WTC11 (cell line): ENCODE measurements at regions not wholly inside any gene's neighbourhood (a gene's known extent, or its start where the extent isn't known, plus 50 kb on each side); places are given as distances from the start of the nearest gene placed in this dataset.

ENCODE experiments used
- ATAC-seq: fragments of 200-7000 bp; cut with Tn5 transposase; 2 replicates; pipeline ENCODE4 v1.10.0; 2021; ENCODE audit warnings: mild to moderate bottlenecking, moderate library complexity
- CTCF ChIA-PET: fragments of 300-600 bp; sonication (Branson Sonifier 250); formaldehyde crosslinking; loops from one replicate; lab custom pipeline; 2021; ENCODE audit warnings: antibody characterized with exemption; lab: Charles Lee
- POLR2A ChIA-PET: fragments of 350-600 bp; sonication (Branson Sonifier 250); formaldehyde crosslinking; loops from one replicate; lab custom pipeline; 2021; ENCODE audit warnings: antibody characterized with exemption; lab: Charles Lee
- DNase-seq: peaks from one replicate; pipeline ENCODE4 v3.0.0; 2021; ENCODE audit warnings: low spot score
- H3K27ac Mint-ChIP-seq: 2 replicates; pipeline ENCODE4 v1.8.0; 2021; ENCODE audit warnings: mixed read lengths
- H3K27me3 Mint-ChIP-seq: 2 replicates; pipeline ENCODE4 v1.8.0; 2021; ENCODE audit warnings: low read depth, mild to moderate bottlenecking, moderate library complexity, mixed read lengths
- H3K36me3 Mint-ChIP-seq: 2 replicates; pipeline ENCODE4 v1.8.0; 2021; ENCODE audit warnings: mixed read lengths
- H3K4me1 Mint-ChIP-seq: 2 replicates; pipeline ENCODE4 v1.8.0; 2022; ENCODE audit warnings: mixed read lengths
- H3K4me3 Mint-ChIP-seq: 2 replicates; pipeline ENCODE4 v1.8.0; 2021; ENCODE audit warnings: mild to moderate bottlenecking, moderate library complexity, mixed read lengths
- H3K9me3 Mint-ChIP-seq: 2 replicates; pipeline ENCODE4 v1.8.0; 2021; ENCODE audit warnings: mixed read lengths
- CBFB ChIP-seq: sonication (generic); formaldehyde crosslinking; IDR thresholded peaks from 2 replicates; pipeline ENCODE4 v1.8.1; 2022; ENCODE audit warnings: mild to moderate bottlenecking, low read depth, missing genetic modification reagents
- ELF4 ChIP-seq: sonication (generic); formaldehyde crosslinking; IDR thresholded peaks from 2 replicates; pipeline ENCODE4 v1.8.1; 2022; ENCODE audit warnings: low read depth, mild to moderate bottlenecking, moderate library complexity, missing genetic modification reagents
- FOXJ3 ChIP-seq: sonication (generic); formaldehyde crosslinking; IDR thresholded peaks from 2 replicates; pipeline ENCODE4 v1.9.0; 2021; ENCODE audit warnings: missing genetic modification reagents, mild to moderate bottlenecking, borderline replicate concordance
- JUN ChIP-seq: sonication (generic); formaldehyde crosslinking; IDR thresholded peaks from 2 replicates; pipeline ENCODE4 v1.8.0; 2023; ENCODE audit warnings: mild to moderate bottlenecking, missing genetic modification reagents
- MYBL2 ChIP-seq: sonication (generic); formaldehyde crosslinking; IDR thresholded peaks from 2 replicates; pipeline ENCODE4 v1.8.1; 2023; ENCODE audit warnings: mild to moderate bottlenecking, moderate library complexity, missing genetic modification reagents
- NFATC4 ChIP-seq: fragments of 250-450 bp; sonication (Bioruptor Pico); IDR thresholded peaks from 2 replicates; pipeline ENCODE4 v1.9.0; 2021; ENCODE audit warnings: mild to moderate bottlenecking
- NFE2L1 ChIP-seq: sonication (generic); formaldehyde crosslinking; IDR thresholded peaks from 2 replicates; pipeline ENCODE4 v1.8.1; 2023; ENCODE audit warnings: missing genetic modification reagents
- NR2C2 ChIP-seq: sonication (generic); formaldehyde crosslinking; IDR thresholded peaks from 2 replicates; pipeline ENCODE4 v1.8.0; 2022; ENCODE audit warnings: mild to moderate bottlenecking, missing genetic modification reagents
- SOX15 ChIP-seq: fragments of 250-450 bp; sonication (Bioruptor Pico); IDR thresholded peaks from 2 replicates; pipeline ENCODE4 v1.9.0; 2021; ENCODE audit warnings: mild to moderate bottlenecking
- ZBTB21 ChIP-seq: sonication (generic); formaldehyde crosslinking; IDR thresholded peaks from 2 replicates; pipeline ENCODE4 v1.8.1; 2023; ENCODE audit warnings: mild to moderate bottlenecking, missing genetic modification reagents, borderline replicate concordance
- ZNF263 ChIP-seq: sonication (generic); formaldehyde crosslinking; IDR thresholded peaks from 2 replicates; pipeline ENCODE4 v1.8.1; 2022; ENCODE audit warnings: low read depth, mild to moderate bottlenecking, moderate library complexity, missing genetic modification reagents
- TF ChIP-seq, protein P1 (sequence below): sonication (generic); formaldehyde crosslinking; IDR thresholded peaks from 2 replicates; pipeline ENCODE4 v1.8.0; 2023; ENCODE audit warnings: missing genetic modification reagents, mild to moderate bottlenecking, borderline replicate concordance
- TF ChIP-seq, protein P2 (sequence below): sonication (generic); formaldehyde crosslinking; IDR thresholded peaks from 2 replicates; pipeline ENCODE4 v1.8.1; 2022; ENCODE audit warnings: low read depth, missing genetic modification reagents, borderline replicate concordance
- TF ChIP-seq, protein P3 (sequence below): sonication (generic); formaldehyde crosslinking; IDR thresholded peaks from 2 replicates; pipeline ENCODE4 v1.8.1; 2022; ENCODE audit warnings: mild to moderate bottlenecking, missing genetic modification reagents, moderate library complexity, borderline replicate concordance
- TF ChIP-seq, protein P4 (sequence below): fragments of 250-450 bp; sonication (Bioruptor Pico); IDR thresholded peaks from 2 replicates; pipeline ENCODE4 v1.9.0; 2021; ENCODE audit warnings: mild to moderate bottlenecking, borderline replicate concordance
- TF ChIP-seq, protein P5 (sequence below): fragments of 250-450 bp; sonication (Bioruptor Pico); IDR thresholded peaks from 2 replicates; pipeline ENCODE4 v1.8.0; 2021; ENCODE audit warnings: mild to moderate bottlenecking
- TF ChIP-seq, protein P6 (sequence below): sonication (generic); formaldehyde crosslinking; IDR thresholded peaks from 2 replicates; pipeline ENCODE4 v1.8.1; 2022; ENCODE audit warnings: low read depth, mild to moderate bottlenecking, moderate library complexity, missing genetic modification reagents, borderline replicate concordance
- TF ChIP-seq, protein P7 (sequence below): sonication (generic); formaldehyde crosslinking; IDR thresholded peaks from 2 replicates; pipeline ENCODE4 v1.8.1; 2023; ENCODE audit warnings: mild to moderate bottlenecking, missing genetic modification reagents, borderline replicate concordance
- TF ChIP-seq, protein P8 (sequence below): sonication (generic); formaldehyde crosslinking; IDR thresholded peaks from 2 replicates; pipeline ENCODE4 v1.8.1; 2023; ENCODE audit warnings: mild to moderate bottlenecking, missing genetic modification reagents, moderate library complexity

DNA sequence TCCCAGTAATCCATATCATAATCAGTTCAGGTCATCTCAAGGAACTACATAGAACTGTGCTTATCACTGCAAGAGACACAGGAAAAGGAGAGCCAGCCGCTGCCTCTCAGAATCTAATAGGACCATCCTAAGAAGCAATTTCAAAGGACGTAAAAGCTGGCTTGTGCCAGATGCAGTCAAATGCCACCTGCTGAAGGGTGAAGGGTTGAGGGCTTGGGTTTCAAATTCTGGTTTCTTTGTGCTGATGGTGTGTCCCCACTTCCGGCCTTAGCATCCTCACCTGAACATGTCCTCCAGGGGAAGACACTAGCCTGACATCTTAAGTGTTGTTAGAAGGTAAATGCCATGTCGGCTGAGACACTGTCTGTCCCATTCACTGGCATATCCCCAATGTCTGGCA, 477.1 kb upstream of the TSHZ3 start:
- H3K4me1 Mint-ChIP-seq: no peaks in the 10 kb centered on the region
- peaks cover 9% of the 10 kb centered on the region; the same call in 1 of the 2 replicates for H3K9me3 Mint-ChIP-seq
- POLR2A ChIA-PET: no interaction called here
- CTCF ChIA-PET: no interaction called here
- H3K27ac Mint-ChIP-seq: no peak overlapping the region
- no peaks in the 10 kb centered on the region; the same call in 1 of the 2 replicates for H3K27me3 Mint-ChIP-seq
- H3K4me3 Mint-ChIP-seq: no peak overlapping the region
- DNase-seq: no peak
- no peak for ATAC-seq
- no peaks in the 10 kb centered on the region for H3K36me3 Mint-ChIP-seq
- TF ChIP-seq, protein P1, sequence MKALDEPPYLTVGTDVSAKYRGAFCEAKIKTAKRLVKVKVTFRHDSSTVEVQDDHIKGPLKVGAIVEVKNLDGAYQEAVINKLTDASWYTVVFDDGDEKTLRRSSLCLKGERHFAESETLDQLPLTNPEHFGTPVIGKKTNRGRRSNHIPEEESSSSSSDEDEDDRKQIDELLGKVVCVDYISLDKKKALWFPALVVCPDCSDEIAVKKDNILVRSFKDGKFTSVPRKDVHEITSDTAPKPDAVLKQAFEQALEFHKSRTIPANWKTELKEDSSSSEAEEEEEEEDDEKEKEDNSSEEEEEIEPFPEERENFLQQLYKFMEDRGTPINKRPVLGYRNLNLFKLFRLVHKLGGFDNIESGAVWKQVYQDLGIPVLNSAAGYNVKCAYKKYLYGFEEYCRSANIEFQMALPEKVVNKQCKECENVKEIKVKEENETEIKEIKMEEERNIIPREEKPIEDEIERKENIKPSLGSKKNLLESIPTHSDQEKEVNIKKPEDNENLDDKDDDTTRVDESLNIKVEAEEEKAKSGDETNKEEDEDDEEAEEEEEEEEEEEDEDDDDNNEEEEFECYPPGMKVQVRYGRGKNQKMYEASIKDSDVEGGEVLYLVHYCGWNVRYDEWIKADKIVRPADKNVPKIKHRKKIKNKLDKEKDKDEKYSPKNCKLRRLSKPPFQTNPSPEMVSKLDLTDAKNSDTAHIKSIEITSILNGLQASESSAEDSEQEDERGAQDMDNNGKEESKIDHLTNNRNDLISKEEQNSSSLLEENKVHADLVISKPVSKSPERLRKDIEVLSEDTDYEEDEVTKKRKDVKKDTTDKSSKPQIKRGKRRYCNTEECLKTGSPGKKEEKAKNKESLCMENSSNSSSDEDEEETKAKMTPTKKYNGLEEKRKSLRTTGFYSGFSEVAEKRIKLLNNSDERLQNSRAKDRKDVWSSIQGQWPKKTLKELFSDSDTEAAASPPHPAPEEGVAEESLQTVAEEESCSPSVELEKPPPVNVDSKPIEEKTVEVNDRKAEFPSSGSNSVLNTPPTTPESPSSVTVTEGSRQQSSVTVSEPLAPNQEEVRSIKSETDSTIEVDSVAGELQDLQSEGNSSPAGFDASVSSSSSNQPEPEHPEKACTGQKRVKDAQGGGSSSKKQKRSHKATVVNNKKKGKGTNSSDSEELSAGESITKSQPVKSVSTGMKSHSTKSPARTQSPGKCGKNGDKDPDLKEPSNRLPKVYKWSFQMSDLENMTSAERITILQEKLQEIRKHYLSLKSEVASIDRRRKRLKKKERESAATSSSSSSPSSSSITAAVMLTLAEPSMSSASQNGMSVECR (CRISPR knock-in tag): no peak
- TF ChIP-seq NFE2L1 (CRISPR knock-in tag) (no peak), ELF4 (CRISPR knock-in tag) (no peak), JUN (CRISPR knock-in tag) (no peak), ZBTB21 (CRISPR knock-in tag) (no peak), CBFB (no peak), NR2C2 (CRISPR knock-in tag) (no peak), NFATC4 (CRISPR knock-in tag) (no peak), FOXJ3 (CRISPR knock-in tag) (no peak), MYBL2 (no peak), SOX15 (CRISPR knock-in tag) (no peak), ZNF263 (no peak)
- TF ChIP-seq, protein P2, sequence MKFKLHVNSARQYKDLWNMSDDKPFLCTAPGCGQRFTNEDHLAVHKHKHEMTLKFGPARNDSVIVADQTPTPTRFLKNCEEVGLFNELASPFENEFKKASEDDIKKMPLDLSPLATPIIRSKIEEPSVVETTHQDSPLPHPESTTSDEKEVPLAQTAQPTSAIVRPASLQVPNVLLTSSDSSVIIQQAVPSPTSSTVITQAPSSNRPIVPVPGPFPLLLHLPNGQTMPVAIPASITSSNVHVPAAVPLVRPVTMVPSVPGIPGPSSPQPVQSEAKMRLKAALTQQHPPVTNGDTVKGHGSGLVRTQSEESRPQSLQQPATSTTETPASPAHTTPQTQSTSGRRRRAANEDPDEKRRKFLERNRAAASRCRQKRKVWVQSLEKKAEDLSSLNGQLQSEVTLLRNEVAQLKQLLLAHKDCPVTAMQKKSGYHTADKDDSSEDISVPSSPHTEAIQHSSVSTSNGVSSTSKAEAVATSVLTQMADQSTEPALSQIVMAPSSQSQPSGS (CRISPR knock-in tag): no peak
- TF ChIP-seq, protein P3, sequence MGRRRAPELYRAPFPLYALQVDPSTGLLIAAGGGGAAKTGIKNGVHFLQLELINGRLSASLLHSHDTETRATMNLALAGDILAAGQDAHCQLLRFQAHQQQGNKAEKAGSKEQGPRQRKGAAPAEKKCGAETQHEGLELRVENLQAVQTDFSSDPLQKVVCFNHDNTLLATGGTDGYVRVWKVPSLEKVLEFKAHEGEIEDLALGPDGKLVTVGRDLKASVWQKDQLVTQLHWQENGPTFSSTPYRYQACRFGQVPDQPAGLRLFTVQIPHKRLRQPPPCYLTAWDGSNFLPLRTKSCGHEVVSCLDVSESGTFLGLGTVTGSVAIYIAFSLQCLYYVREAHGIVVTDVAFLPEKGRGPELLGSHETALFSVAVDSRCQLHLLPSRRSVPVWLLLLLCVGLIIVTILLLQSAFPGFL: no peak
- TF ChIP-seq, protein P4, sequence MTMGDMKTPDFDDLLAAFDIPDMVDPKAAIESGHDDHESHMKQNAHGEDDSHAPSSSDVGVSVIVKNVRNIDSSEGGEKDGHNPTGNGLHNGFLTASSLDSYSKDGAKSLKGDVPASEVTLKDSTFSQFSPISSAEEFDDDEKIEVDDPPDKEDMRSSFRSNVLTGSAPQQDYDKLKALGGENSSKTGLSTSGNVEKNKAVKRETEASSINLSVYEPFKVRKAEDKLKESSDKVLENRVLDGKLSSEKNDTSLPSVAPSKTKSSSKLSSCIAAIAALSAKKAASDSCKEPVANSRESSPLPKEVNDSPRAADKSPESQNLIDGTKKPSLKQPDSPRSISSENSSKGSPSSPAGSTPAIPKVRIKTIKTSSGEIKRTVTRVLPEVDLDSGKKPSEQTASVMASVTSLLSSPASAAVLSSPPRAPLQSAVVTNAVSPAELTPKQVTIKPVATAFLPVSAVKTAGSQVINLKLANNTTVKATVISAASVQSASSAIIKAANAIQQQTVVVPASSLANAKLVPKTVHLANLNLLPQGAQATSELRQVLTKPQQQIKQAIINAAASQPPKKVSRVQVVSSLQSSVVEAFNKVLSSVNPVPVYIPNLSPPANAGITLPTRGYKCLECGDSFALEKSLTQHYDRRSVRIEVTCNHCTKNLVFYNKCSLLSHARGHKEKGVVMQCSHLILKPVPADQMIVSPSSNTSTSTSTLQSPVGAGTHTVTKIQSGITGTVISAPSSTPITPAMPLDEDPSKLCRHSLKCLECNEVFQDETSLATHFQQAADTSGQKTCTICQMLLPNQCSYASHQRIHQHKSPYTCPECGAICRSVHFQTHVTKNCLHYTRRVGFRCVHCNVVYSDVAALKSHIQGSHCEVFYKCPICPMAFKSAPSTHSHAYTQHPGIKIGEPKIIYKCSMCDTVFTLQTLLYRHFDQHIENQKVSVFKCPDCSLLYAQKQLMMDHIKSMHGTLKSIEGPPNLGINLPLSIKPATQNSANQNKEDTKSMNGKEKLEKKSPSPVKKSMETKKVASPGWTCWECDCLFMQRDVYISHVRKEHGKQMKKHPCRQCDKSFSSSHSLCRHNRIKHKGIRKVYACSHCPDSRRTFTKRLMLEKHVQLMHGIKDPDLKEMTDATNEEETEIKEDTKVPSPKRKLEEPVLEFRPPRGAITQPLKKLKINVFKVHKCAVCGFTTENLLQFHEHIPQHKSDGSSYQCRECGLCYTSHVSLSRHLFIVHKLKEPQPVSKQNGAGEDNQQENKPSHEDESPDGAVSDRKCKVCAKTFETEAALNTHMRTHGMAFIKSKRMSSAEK (CRISPR knock-in tag): no peak
- TF ChIP-seq, protein P5, sequence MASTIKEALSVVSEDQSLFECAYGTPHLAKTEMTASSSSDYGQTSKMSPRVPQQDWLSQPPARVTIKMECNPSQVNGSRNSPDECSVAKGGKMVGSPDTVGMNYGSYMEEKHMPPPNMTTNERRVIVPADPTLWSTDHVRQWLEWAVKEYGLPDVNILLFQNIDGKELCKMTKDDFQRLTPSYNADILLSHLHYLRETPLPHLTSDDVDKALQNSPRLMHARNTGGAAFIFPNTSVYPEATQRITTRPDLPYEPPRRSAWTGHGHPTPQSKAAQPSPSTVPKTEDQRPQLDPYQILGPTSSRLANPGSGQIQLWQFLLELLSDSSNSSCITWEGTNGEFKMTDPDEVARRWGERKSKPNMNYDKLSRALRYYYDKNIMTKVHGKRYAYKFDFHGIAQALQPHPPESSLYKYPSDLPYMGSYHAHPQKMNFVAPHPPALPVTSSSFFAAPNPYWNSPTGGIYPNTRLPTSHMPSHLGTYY (CRISPR knock-in tag): no peak
- TF ChIP-seq, protein P6, sequence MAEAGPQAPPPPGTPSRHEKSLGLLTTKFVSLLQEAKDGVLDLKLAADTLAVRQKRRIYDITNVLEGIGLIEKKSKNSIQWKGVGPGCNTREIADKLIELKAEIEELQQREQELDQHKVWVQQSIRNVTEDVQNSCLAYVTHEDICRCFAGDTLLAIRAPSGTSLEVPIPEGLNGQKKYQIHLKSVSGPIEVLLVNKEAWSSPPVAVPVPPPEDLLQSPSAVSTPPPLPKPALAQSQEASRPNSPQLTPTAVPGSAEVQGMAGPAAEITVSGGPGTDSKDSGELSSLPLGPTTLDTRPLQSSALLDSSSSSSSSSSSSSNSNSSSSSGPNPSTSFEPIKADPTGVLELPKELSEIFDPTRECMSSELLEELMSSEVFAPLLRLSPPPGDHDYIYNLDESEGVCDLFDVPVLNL (CRISPR knock-in tag): no peak
- TF ChIP-seq, protein P7, sequence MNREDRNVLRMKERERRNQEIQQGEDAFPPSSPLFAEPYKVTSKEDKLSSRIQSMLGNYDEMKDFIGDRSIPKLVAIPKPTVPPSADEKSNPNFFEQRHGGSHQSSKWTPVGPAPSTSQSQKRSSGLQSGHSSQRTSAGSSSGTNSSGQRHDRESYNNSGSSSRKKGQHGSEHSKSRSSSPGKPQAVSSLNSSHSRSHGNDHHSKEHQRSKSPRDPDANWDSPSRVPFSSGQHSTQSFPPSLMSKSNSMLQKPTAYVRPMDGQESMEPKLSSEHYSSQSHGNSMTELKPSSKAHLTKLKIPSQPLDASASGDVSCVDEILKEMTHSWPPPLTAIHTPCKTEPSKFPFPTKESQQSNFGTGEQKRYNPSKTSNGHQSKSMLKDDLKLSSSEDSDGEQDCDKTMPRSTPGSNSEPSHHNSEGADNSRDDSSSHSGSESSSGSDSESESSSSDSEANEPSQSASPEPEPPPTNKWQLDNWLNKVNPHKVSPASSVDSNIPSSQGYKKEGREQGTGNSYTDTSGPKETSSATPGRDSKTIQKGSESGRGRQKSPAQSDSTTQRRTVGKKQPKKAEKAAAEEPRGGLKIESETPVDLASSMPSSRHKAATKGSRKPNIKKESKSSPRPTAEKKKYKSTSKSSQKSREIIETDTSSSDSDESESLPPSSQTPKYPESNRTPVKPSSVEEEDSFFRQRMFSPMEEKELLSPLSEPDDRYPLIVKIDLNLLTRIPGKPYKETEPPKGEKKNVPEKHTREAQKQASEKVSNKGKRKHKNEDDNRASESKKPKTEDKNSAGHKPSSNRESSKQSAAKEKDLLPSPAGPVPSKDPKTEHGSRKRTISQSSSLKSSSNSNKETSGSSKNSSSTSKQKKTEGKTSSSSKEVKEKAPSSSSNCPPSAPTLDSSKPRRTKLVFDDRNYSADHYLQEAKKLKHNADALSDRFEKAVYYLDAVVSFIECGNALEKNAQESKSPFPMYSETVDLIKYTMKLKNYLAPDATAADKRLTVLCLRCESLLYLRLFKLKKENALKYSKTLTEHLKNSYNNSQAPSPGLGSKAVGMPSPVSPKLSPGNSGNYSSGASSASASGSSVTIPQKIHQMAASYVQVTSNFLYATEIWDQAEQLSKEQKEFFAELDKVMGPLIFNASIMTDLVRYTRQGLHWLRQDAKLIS (CRISPR knock-in tag): no peak
- TF ChIP-seq, protein P8, sequence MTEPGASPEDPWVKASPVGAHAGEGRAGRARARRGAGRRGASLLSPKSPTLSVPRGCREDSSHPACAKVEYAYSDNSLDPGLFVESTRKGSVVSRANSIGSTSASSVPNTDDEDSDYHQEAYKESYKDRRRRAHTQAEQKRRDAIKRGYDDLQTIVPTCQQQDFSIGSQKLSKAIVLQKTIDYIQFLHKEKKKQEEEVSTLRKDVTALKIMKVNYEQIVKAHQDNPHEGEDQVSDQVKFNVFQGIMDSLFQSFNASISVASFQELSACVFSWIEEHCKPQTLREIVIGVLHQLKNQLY (CRISPR knock-in tag): no peak
